Endodermal cell (in vitro differentiated cells): ENCODE measurements at regions not wholly inside any gene's neighbourhood (a gene's known extent, or its start where the extent isn't known, plus 50 kb on each side); places are given as distances from the start of the nearest gene placed in this dataset.

Source experiments
- DNase-seq: peaks from one replicate; pipeline ENCODE4 v3.0.0-alpha.2; 2017
- H3K27ac ChIP-seq: 2 replicates; pipeline ENCODE4 v1.5.1; 2013; ENCODE audit warnings: mild to moderate bottlenecking, low read depth, low read length, moderate library complexity
- H3K27me3 ChIP-seq: 2 replicates; pipeline ENCODE4 v1.6.1; 2013; ENCODE audit warnings: mild to moderate bottlenecking, low read length, moderate library complexity; ENCODE audit not compliant: insufficient read depth, control insufficient read depth, poor library complexity, severe bottlenecking
- H3K36me3 ChIP-seq: 2 replicates; pipeline ENCODE4 v1.7.0; 2013; ENCODE audit warnings: mild to moderate bottlenecking, low read length, moderate library complexity; ENCODE audit not compliant: control insufficient read depth, insufficient read depth
- H3K4me1 ChIP-seq: one replicate; pipeline ENCODE4 v1.7.0; 2013; ENCODE audit warnings: low read length; ENCODE audit not compliant: control insufficient read depth, insufficient read depth
- H3K4me3 ChIP-seq: 2 replicates; pipeline ENCODE4 v1.5.1; 2013; ENCODE audit warnings: mild to moderate bottlenecking, low read length, moderate library complexity
- H3K9ac ChIP-seq: 2 replicates; pipeline ENCODE4 v1.6.1; 2013; ENCODE audit warnings: mild to moderate bottlenecking, low read length, moderate library complexity; ENCODE audit not compliant: poor library complexity, severe bottlenecking; ENCODE audit errors: extremely low read depth
- H3K9me3 ChIP-seq: 2 replicates; pipeline ENCODE4 v1.6.1; 2013; ENCODE audit warnings: mild to moderate bottlenecking, low read length, moderate library complexity; ENCODE audit not compliant: control insufficient read depth
- H3K27ac Mint-ChIP-seq: 2 replicates; pipeline ENCODE4 v1.8.0; 2020; ENCODE audit warnings: mixed read lengths
- H3K27me3 Mint-ChIP-seq: 2 replicates; pipeline ENCODE4 v1.8.0; 2021; ENCODE audit warnings: mild to moderate bottlenecking, mixed read lengths; ENCODE audit not compliant: insufficient read depth
- H3K36me3 Mint-ChIP-seq: 2 replicates; pipeline ENCODE4 v1.8.0; 2020; ENCODE audit warnings: low read depth, mixed read lengths
- H3K4me1 Mint-ChIP-seq: 2 replicates; pipeline ENCODE4 v1.8.0; 2020; ENCODE audit warnings: mixed read lengths
- H3K4me3 Mint-ChIP-seq: 2 replicates; pipeline ENCODE4 v1.8.0; 2020; ENCODE audit warnings: mild to moderate bottlenecking, moderate library complexity, mixed read lengths
- H3K9me3 Mint-ChIP-seq: 2 replicates; pipeline ENCODE4 v1.8.0; 2020; ENCODE audit warnings: mild to moderate bottlenecking, mixed read lengths
- WGBS, 2 experiments: methylation state at CpG; one replicate each; pipeline versions ENCODE4 v1.1.5 to v1.1.7; 2013; ENCODE audit warnings: missing lambda C conversion rate in 2 of 2, mixed read lengths in 1 of 2; ENCODE audit not compliant: insufficient coverage in 1 of 2, insufficient read length in 1 of 2; 5-methylcytosine and 5-hydroxymethylcytosine counted together
- TF ChIP-seq, protein P1 (sequence below): fragments of 200-600 bp; sonication (generic); conservative IDR thresholded peaks from 2 replicates; pipeline ENCODE4 v1.5.0; 2021; ENCODE audit warnings: antibody characterized with exemption, mild to moderate bottlenecking

GRCh38 chr12:92049403-92049802 lies 96.2 kb downstream of the BTG1 start:
- Histone ChIP-seq H3K9me3 (no peaks in the 10 kb centered on the region), H3K27ac (no peak overlapping the region), H3K9ac (no peak overlapping the region), H3K36me3 (no peaks in the 10 kb centered on the region), H3K4me3 (no peak overlapping the region), H3K27me3 (no peaks in the 10 kb centered on the region), H3K4me1 (no peaks in the 10 kb centered on the region)
- Mint-ChIP-seq H3K36me3 (no peaks in the 10 kb centered on the region), H3K9me3 (no peaks in the 10 kb centered on the region), H3K4me3 (no peak overlapping the region), H3K27me3 (no peaks in the 10 kb centered on the region), H3K4me1 (no peaks in the 10 kb centered on the region), H3K27ac (no peak overlapping the region)
- WGBS, 2 experiments, result 97 to 100% methylated on average over 3 of the region's 3 CpGs
- DNase-seq, result no peak
- TF ChIP-seq, protein P1, sequence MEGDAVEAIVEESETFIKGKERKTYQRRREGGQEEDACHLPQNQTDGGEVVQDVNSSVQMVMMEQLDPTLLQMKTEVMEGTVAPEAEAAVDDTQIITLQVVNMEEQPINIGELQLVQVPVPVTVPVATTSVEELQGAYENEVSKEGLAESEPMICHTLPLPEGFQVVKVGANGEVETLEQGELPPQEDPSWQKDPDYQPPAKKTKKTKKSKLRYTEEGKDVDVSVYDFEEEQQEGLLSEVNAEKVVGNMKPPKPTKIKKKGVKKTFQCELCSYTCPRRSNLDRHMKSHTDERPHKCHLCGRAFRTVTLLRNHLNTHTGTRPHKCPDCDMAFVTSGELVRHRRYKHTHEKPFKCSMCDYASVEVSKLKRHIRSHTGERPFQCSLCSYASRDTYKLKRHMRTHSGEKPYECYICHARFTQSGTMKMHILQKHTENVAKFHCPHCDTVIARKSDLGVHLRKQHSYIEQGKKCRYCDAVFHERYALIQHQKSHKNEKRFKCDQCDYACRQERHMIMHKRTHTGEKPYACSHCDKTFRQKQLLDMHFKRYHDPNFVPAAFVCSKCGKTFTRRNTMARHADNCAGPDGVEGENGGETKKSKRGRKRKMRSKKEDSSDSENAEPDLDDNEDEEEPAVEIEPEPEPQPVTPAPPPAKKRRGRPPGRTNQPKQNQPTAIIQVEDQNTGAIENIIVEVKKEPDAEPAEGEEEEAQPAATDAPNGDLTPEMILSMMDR, result no peak

- Histone ChIP-seq H3K27me3 (no peaks in the 10 kb centered on the region), H3K27ac (no peak overlapping the region), H3K9me3 (no peaks in the 10 kb centered on the region), H3K4me3 (no peak overlapping the region), H3K4me1 (no peaks in the 10 kb centered on the region), H3K36me3 (no peaks in the 10 kb centered on the region), H3K9ac (no peak overlapping the region)
- H3K9me3 Mint-ChIP-seq, result no peaks in the 10 kb centered on the region
- no peaks in the 10 kb centered on the region for H3K4me1 Mint-ChIP-seq
- no peak overlapping the region for H3K4me3 Mint-ChIP-seq
- TF ChIP-seq, protein P1, result no peak
- no peak for DNase-seq
- H3K36me3 Mint-ChIP-seq, result no peaks in the 10 kb centered on the region
- WGBS, 2 experiments, result 100% methylated on average over 1 to 2 of the region's 2 CpGs
- no peaks in the 10 kb centered on the region for H3K27me3 Mint-ChIP-seq
- no peak overlapping the region for H3K27ac Mint-ChIP-seq
These were observed 98.2 kb downstream of the BTG1 start for GRCh38 chr12:92047393-92047826.

GRCh38 chr12:92046557-92047392 lies 98.9 kb downstream of the BTG1 start:
- Mint-ChIP-seq H3K36me3 (no peaks in the 10 kb centered on the region), H3K4me3 (no peak overlapping the region), H3K27me3 (no peaks in the 10 kb centered on the region), H3K9me3 (no peaks in the 10 kb centered on the region), H3K27ac (no peak overlapping the region), H3K4me1 (no peaks in the 10 kb centered on the region)
- no peak overlapping the region for H3K27ac ChIP-seq
- no peaks in the 10 kb centered on the region for H3K27me3 ChIP-seq
- 83 to 91% methylated on average over 1 to 6 of the region's 7 CpGs for WGBS, 2 experiments
- H3K9me3 ChIP-seq, result no peaks in the 10 kb centered on the region
- no peak overlapping the region for H3K9ac ChIP-seq
- TF ChIP-seq, protein P1, result no peak
- no peak overlapping the region for H3K4me3 ChIP-seq
- H3K4me1 ChIP-seq, result no peaks in the 10 kb centered on the region
- H3K36me3 ChIP-seq, result no peaks in the 10 kb centered on the region
- no peak for DNase-seq
